ENCODE measurements at regions not wholly inside any gene's neighbourhood (a gene's known extent, or its start where the extent isn't known, plus 50 kb on each side); places are given as distances from the start of the nearest gene placed in this dataset.

- Mint-ChIP-seq H3K4me3 (no peak overlapping the region), H3K27me3 (peaks cover 15% of the 10 kb centered on the region), H3K36me3 (ENCODE audit: low read depth) (no peaks in the 10 kb centered on the region), H3K9me3 (no peaks in the 10 kb centered on the region), H3K27ac (no peak overlapping the region), H3K4me1 (ENCODE audit: low read depth) (peaks cover 14% of the 10 kb centered on the region)
- intact Hi-C loops (cut with micrococcal nuclease) = no loop called here
Observed at GRCh38 chr9:109934136-109934856, 154.3 kb downstream of the PALM2AKAP2 start.

- Mint-ChIP-seq H3K4me3 (no peak overlapping the region), H3K4me1 (ENCODE audit: low read depth) (peaks cover 14% of the 10 kb centered on the region), H3K27me3 (peaks cover 15% of the 10 kb centered on the region), H3K27ac (no peak overlapping the region), H3K9me3 (no peaks in the 10 kb centered on the region), H3K36me3 (ENCODE audit: low read depth) (no peaks in the 10 kb centered on the region)
- intact Hi-C loops (cut with micrococcal nuclease) = no loop called here
Observed at GRCh38 chr9:109934857-109935215, 154.8 kb downstream of the PALM2AKAP2 start.

DNA sequence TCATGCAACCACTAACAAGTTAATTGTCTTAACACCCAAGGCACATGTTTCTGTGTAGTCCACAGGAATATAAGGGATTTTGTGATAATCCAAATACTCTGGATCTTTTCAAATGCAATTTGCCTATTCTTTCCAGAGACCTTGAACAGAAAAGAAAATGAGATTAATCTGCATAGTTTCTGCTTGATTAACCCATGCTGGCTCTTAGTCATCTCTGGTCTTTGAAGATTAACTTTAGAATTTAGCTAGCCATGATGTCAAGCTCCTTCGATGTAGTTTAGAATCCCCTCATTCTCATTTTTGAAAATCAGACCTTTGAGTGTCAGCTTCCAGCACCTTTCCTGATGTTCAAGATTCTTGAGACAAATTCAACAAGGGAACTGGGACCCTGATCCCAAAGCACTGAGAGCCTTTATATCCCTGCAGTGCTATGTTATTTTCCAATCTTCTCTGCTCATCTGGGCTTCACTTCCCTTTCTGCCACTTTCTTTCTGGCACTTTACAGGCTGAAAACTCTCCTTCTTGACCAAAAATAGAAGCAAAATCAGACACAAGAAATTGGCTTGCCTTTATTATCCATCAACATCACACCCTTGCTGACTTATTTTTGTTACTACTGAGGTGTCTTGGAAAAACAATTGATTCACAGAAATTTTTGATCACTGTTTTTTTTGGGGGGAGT, 155.5 kb downstream of the PALM2AKAP2 start:
- Mint-ChIP-seq H3K9me3 (no peaks in the 10 kb centered on the region), H3K27me3 (peaks cover 11% of the 10 kb centered on the region), H3K27ac (no peak overlapping the region), H3K36me3 (ENCODE audit: low read depth) (no peaks in the 10 kb centered on the region), H3K4me3 (no peak overlapping the region), H3K4me1 (ENCODE audit: low read depth) (peaks cover 14% of the 10 kb centered on the region)
- intact Hi-C loops (cut with micrococcal nuclease) = no loop called here

- Mint-ChIP-seq H3K4me3 (no peak overlapping the region), H3K9me3 (no peaks in the 10 kb centered on the region)
- intact Hi-C loops (cut with micrococcal nuclease) = no loop called here
Observed at GRCh38 chr9:109937861-109938453, 158.0 kb downstream of the PALM2AKAP2 start.

DNA sequence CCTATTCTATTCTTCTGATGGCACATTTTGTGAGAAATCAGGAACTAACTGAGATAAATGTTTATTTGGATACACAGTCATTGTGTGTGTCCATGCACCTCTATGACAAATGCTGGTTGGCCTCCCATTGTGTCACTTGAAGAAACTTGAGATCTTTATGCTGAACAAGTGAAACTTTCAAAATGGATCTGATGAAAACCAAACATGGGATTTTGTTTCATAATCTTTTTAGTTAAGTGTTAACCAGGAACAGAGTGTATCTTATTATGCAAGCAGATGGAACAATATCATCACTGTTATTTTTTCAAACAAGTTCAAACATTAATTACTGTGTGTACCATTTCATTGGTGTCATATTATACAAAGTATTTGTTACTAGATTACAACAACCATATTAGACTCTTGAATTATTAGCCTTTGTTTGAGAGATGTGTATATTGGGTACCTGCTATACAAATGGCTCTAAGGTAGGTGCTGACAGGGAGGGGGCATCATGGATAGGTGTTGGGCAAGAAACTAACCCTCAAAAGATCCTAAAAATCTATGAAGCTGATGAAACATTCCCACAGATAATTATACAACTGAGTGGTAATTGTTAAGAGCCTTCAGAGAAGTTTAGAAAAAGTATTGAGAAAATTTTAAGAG, 159.8 kb downstream of the PALM2AKAP2 start:
- Mint-ChIP-seq H3K4me1 (ENCODE audit: low read depth) (peaks cover 10% of the 10 kb centered on the region), H3K4me3 (no peak overlapping the region), H3K27me3 (peaks cover 2% of the 10 kb centered on the region), H3K9me3 (peaks cover 6% of the 10 kb centered on the region), H3K36me3 (ENCODE audit: low read depth) (no peaks in the 10 kb centered on the region), H3K27ac (no peak overlapping the region)
- intact Hi-C loops (cut with micrococcal nuclease) = loop anchor here (2.0 kb wide), 1 partner anchor 31 kb away; no protein-coding TSS in a partner anchor

More at GRCh38 chr9:109937861-109938453, 158.0 kb downstream of the PALM2AKAP2 start:
- Mint-ChIP-seq H3K27me3 (peaks cover 5% of the 10 kb centered on the region), H3K27ac (no peak overlapping the region), H3K36me3 (ENCODE audit: low read depth) (no peaks in the 10 kb centered on the region), H3K4me1 (ENCODE audit: low read depth) (peaks cover 14% of the 10 kb centered on the region)

- no peaks in the 10 kb centered on the region for H3K36me3 Mint-ChIP-seq (ENCODE audit: low read depth)
- intact Hi-C loops (cut with micrococcal nuclease) = loop anchor here (2.0 kb wide), 1 partner anchor 32 kb away; no protein-coding TSS in a partner anchor
- H3K4me1 Mint-ChIP-seq (ENCODE audit: low read depth) = peaks cover 6% of the 10 kb centered on the region
- peaks cover 6% of the 10 kb centered on the region for H3K9me3 Mint-ChIP-seq
- no peak overlapping the region for H3K27ac Mint-ChIP-seq
- H3K4me3 Mint-ChIP-seq = no peak overlapping the region
- peaks cover 2% of the 10 kb centered on the region for H3K27me3 Mint-ChIP-seq
Observed at GRCh38 chr9:109940561-109940960, 160.6 kb downstream of the PALM2AKAP2 start.

- intact Hi-C loops (cut with micrococcal nuclease) = loop anchor here (2.0 kb wide), 1 partner anchor 33 kb away; no protein-coding TSS in a partner anchor
- Mint-ChIP-seq H3K4me1 (ENCODE audit: low read depth) (peaks cover 6% of the 10 kb centered on the region), H3K27ac (no peak overlapping the region), H3K36me3 (ENCODE audit: low read depth) (no peaks in the 10 kb centered on the region), H3K4me3 (no peak overlapping the region), H3K27me3 (peaks cover 2% of the 10 kb centered on the region), H3K9me3 (peaks cover 6% of the 10 kb centered on the region)
Observed at GRCh38 chr9:109941771-109942170, 161.8 kb downstream of the PALM2AKAP2 start.

GRCh38 chr9:109945573-109945972, 165.6 kb downstream of the PALM2AKAP2 start:
- H3K4me3 Mint-ChIP-seq = no peak overlapping the region
- H3K27ac Mint-ChIP-seq = no peak overlapping the region
- H3K9me3 Mint-ChIP-seq = peaks cover 6% of the 10 kb centered on the region
- intact Hi-C loops (cut with micrococcal nuclease) = no loop called here
- H3K36me3 Mint-ChIP-seq (ENCODE audit: low read depth) = no peaks in the 10 kb centered on the region
- peaks cover 2% of the 10 kb centered on the region for H3K27me3 Mint-ChIP-seq
- peaks cover 6% of the 10 kb centered on the region for H3K4me1 Mint-ChIP-seq (ENCODE audit: low read depth)

DNA sequence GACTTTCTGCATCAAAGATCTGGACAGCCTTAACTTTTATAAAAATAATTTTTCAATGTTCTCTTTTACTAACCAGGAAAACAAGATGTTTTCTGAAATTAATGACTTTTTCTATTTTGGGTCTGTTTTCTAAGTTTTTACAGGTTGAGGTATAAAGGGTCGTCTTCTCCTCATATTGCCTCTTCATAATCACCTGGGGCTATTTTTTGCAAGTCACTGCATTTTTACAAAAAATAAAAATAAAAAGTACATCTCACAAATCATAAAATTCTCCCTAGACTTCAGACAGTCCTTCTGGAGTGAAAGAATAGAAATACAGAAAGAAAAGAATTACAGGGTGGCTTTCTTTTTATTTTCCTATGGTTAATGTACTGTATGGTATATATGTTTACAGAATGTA, 168.5 kb downstream of the PALM2AKAP2 start:
- intact Hi-C loops (cut with micrococcal nuclease) = no loop called here
- Mint-ChIP-seq H3K27ac (no peak overlapping the region), H3K4me1 (ENCODE audit: low read depth) (peaks cover 2% of the 10 kb centered on the region), H3K27me3 (no peaks in the 10 kb centered on the region), H3K36me3 (ENCODE audit: low read depth) (no peaks in the 10 kb centered on the region), H3K9me3 (peaks cover 4% of the 10 kb centered on the region), H3K4me3 (no peak overlapping the region)

DNA sequence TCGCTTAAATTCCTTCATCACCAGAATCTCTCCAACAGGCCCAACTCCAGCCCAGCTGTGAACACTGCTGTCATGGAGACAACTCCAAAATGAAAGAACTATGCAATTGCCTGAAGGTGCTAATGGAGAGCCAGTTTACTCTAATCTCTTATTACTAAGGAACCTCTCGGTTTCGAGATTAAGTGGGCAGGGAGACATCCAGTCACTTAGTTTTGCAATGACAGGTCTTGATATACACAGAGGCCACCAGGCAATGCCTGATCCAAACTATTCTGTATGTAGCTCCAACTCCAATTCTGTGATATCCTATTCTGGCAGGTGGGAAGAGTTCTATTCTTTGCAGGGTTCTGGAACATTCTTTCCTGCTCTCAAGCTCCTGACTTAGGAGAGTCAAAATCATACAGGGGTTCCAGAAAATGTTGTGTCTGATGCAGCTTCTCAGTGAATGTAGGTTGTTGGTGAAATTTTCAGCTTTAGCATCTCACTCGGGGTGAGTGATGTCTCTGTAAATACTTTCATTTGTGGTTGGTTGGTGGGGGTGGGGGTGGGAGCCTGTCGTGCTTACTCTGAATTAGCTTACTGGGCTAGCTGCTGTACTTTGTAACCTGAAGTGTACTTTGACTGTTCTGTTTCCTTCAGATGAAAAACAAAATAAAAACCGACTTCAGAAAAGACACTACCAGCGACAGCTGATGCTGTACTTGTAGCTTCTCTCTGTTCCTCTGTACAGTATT, 170.9 kb downstream of the PALM2AKAP2 start:
- H3K4me1 Mint-ChIP-seq (ENCODE audit: low read depth) = no peaks in the 10 kb centered on the region
- H3K4me3 Mint-ChIP-seq = no peak overlapping the region
- intact Hi-C loops (cut with micrococcal nuclease) = no loop called here
- H3K27me3 Mint-ChIP-seq = peaks cover 3% of the 10 kb centered on the region
- H3K9me3 Mint-ChIP-seq = no peaks in the 10 kb centered on the region
- H3K27ac Mint-ChIP-seq = no peak overlapping the region
- no peaks in the 10 kb centered on the region for H3K36me3 Mint-ChIP-seq (ENCODE audit: low read depth)

- H3K4me1 Mint-ChIP-seq (ENCODE audit: low read depth) = peaks cover 13% of the 10 kb centered on the region
- H3K27ac Mint-ChIP-seq = no peak overlapping the region
- no peaks in the 10 kb centered on the region for H3K9me3 Mint-ChIP-seq
Observed at GRCh38 chr9:109953300-109953699, 173.3 kb downstream of the PALM2AKAP2 start.

DNA sequence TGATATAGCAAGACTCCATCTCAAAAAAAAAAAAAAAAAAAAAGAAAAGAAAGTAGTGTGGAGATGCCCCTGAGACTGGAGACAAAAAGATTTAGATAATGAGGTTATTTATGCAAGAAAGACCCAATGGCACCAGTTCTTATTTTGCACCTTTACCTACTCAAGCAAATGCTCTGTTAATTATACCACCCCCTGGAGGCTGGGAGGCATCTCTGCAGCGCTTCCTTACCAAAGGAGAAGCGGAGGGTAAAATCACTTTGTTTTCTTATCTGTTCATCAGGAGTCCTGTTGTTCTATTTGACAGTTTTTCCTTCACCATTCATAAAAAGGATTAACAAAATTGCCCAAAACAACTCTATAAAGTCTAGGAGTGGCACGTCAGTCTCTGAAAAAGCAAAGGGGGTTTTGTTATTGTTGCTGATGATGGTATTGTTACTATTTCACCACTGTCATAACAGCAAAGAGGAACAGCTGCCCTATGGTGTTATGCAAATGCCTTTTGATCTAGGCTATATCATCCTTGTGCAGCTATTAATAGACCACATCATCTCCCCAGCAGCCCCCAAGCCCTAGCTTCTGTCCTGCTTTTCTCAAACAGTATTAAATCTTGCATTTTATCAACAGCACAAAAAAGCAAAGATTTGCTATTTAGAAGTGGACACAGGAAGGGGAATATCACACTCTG, 174.0 kb downstream of the PALM2AKAP2 start:
- intact Hi-C loops (cut with micrococcal nuclease) = no loop called here
- H3K4me3 Mint-ChIP-seq = no peak overlapping the region
- peaks cover 20% of the 10 kb centered on the region for H3K27me3 Mint-ChIP-seq
- H3K9me3 Mint-ChIP-seq = no peaks in the 10 kb centered on the region
- H3K36me3 Mint-ChIP-seq (ENCODE audit: low read depth) = no peaks in the 10 kb centered on the region
- no peak overlapping the region for H3K27ac Mint-ChIP-seq
- peaks cover 13% of the 10 kb centered on the region for H3K4me1 Mint-ChIP-seq (ENCODE audit: low read depth)

More at GRCh38 chr9:109953300-109953699, 173.3 kb downstream of the PALM2AKAP2 start:
- H3K27me3 Mint-ChIP-seq = peaks cover 15% of the 10 kb centered on the region
- no peak overlapping the region for H3K4me3 Mint-ChIP-seq
- intact Hi-C loops (cut with micrococcal nuclease) = no loop called here
- H3K36me3 Mint-ChIP-seq (ENCODE audit: low read depth) = no peaks in the 10 kb centered on the region
